B cell (primary cell): ENCODE measurements at regions not wholly inside any gene's neighbourhood (a gene's known extent, or its start where the extent isn't known, plus 50 kb on each side); places are given as distances from the start of the nearest gene placed in this dataset.

Source experiments
- ATAC-seq: fragments of 200-7000 bp; cut with Tn5 transposase; one replicate; pipeline ENCODE4 v1.10.0; 2021; ENCODE audit warnings: low read depth, mild to moderate bottlenecking, moderate number of reproducible peaks, moderate library complexity
- CTCF ChIA-PET: fragments of 350-600 bp; sonication (Branson Sonifier 250); formaldehyde crosslinking; loops from one replicate; lab custom pipeline; 2021; ENCODE audit warnings: antibody characterized with exemption, inconsistent platforms; lab: Charles Lee
- POLR2A ChIA-PET: fragments of 350-600 bp; sonication (Branson Sonifier 250); formaldehyde crosslinking; loops from one replicate; lab custom pipeline; 2021; ENCODE audit warnings: antibody characterized with exemption; lab: Charles Lee
- DNase-seq: peaks from one replicate; pipeline ENCODE4 v3.0.0; 2013
- H2AFZ ChIP-seq: 2 replicates; pipeline ENCODE4 v1.6.1; 2012; ENCODE audit warnings: mild to moderate bottlenecking, low read depth, low read length; ENCODE audit not compliant: insufficient read depth, poor library complexity, severe bottlenecking
- H3K27ac ChIP-seq, 2 donors: 1 replicate in 1 of 2; 2 replicates in 1 of 2; pipeline ENCODE4 v1.5.1; 2012 to 2013; ENCODE audit warnings: low read length in 2 of 2, mild to moderate bottlenecking in 2 of 2, moderate library complexity in 1 of 2
- H3K27me3 ChIP-seq, 4 experiments: fragments of 200-600 bp in 1 of 4; sonication (generic) in 1 of 4; replicated peaks in 1 of 4; 1 replicate in 2 of 4; 2 replicates in 2 of 4; pipeline versions ENCODE4 v1.6.1 to v1.7.0; 2013 to 2016; ENCODE audit warnings: low read length in 3 of 4, mild to moderate bottlenecking in 2 of 4, mixed read lengths in 1 of 4, moderate library complexity in 1 of 4; ENCODE audit not compliant: insufficient read depth in 4 of 4, control insufficient read depth in 3 of 4; ENCODE audit errors: control extremely low read depth in 1 of 4
- H3K36me3 ChIP-seq, 2 experiments: replicated peaks in 1 of 2; 1 replicate in 1 of 2; 2 replicates in 1 of 2; pipeline versions ENCODE4 v1.6.1 to v1.7.1; 2013; ENCODE audit warnings: low read length in 1 of 2; ENCODE audit not compliant: insufficient read depth in 2 of 2, control insufficient read depth in 1 of 2; ENCODE audit errors: control extremely low read depth in 1 of 2, extremely low read depth in 1 of 2
- H3K4me1 ChIP-seq, 2 donors: fragments of 200-600 bp in 1 of 2; sonication (generic) in 1 of 2; 1 replicate in 1 of 2; 2 replicates in 1 of 2; pipeline versions ENCODE4 v1.5.1 to v1.6.1; 2013 to 2017; ENCODE audit warnings: low read length in 2 of 2; ENCODE audit not compliant: control insufficient read depth in 2 of 2, insufficient read depth in 2 of 2
- H3K4me2 ChIP-seq: replicated peaks from 2 replicates; pipeline ENCODE3; 2012; ENCODE audit warnings: mild to moderate bottlenecking, low read depth, low read length; ENCODE audit not compliant: poor library complexity, severe bottlenecking
- H3K4me3 ChIP-seq, 5 experiments: fragments of 200-600 bp in 1 of 5; sonication (generic) in 1 of 5; 1 replicate in 3 of 5; 2 replicates in 2 of 5; pipeline versions ENCODE4 v1.5.1 to v1.7.0; 2011 to 2016; ENCODE audit warnings: low read length in 4 of 5, mild to moderate bottlenecking in 4 of 5, low read depth in 2 of 5, control low read depth in 1 of 5, moderate library complexity in 1 of 5; ENCODE audit not compliant: insufficient read depth in 1 of 5; ENCODE audit errors: control extremely low read depth in 1 of 5, extremely low read depth in 1 of 5
- H3K79me2 ChIP-seq: fragments of 200-600 bp; sonication (generic); one replicate; pipeline ENCODE4 v1.6.0; 2016; ENCODE audit warnings: low read length; ENCODE audit not compliant: control insufficient read depth, insufficient read depth
- H3K9ac ChIP-seq: fragments of 200-600 bp; sonication (generic); 2 replicates; pipeline ENCODE4 v1.6.1; 2017; ENCODE audit warnings: mild to moderate bottlenecking, low read length, moderate library complexity
- H3K9me3 ChIP-seq, 3 donors: one replicate each; pipeline versions ENCODE4 v1.6.1 to v1.7.1; 2013; ENCODE audit warnings: low read length in 2 of 3; ENCODE audit not compliant: control insufficient read depth in 2 of 3, insufficient read depth in 1 of 3; ENCODE audit errors: control extremely low read depth in 1 of 3
- H4K20me1 ChIP-seq: 2 replicates; pipeline ENCODE4 v1.6.0; 2012; ENCODE audit warnings: mild to moderate bottlenecking, low read length; ENCODE audit not compliant: insufficient read depth, control insufficient read depth, poor library complexity, severe bottlenecking
- H3K27ac Mint-ChIP-seq: one replicate; pipeline ENCODE4 v1.8.0; 2021; ENCODE audit warnings: mixed read lengths
- H3K27me3 Mint-ChIP-seq: one replicate; pipeline ENCODE4 v1.8.0; 2021; ENCODE audit warnings: mixed read lengths
- H3K4me1 Mint-ChIP-seq: one replicate; pipeline ENCODE4 v1.8.0; 2021; ENCODE audit warnings: mixed read lengths
- H3K4me3 Mint-ChIP-seq: one replicate; pipeline ENCODE4 v1.8.0; 2021; ENCODE audit warnings: mixed read lengths
- H3K9me3 Mint-ChIP-seq: one replicate; pipeline ENCODE4 v1.8.0; 2022; ENCODE audit warnings: mixed read lengths; ENCODE audit not compliant: insufficient read depth
- CTCF ChIP-seq: fragments of 200-600 bp; IDR thresholded peaks from one replicate; pipeline ENCODE4 v1.8.0; 2022; ENCODE audit warnings: antibody characterized with exemption, mild to moderate bottlenecking
- EZH2 ChIP-seq: IDR thresholded peaks from 2 replicates; pipeline ENCODE4 v1.6.1; 2012; ENCODE audit warnings: borderline replicate concordance, low read depth, mild to moderate bottlenecking, moderate library complexity, low read length; ENCODE audit not compliant: insufficient read depth, poor library complexity, severe bottlenecking
- WGBS: methylation state at CpG from one replicate; pipeline ENCODE4 v1.1.5; 2013; ENCODE audit warnings: missing lambda C conversion rate; ENCODE audit not compliant: insufficient coverage; 5-methylcytosine and 5-hydroxymethylcytosine counted together
- intact Hi-C: fragments of 100-400 bp; cut with micrococcal nuclease; formaldehyde crosslinking; loops from one replicate; pipeline ENCODE4 v1.10.0; 2022

- no CpG with 5 or more reads among the region's 4 CpGs for WGBS
- no peak for TF ChIP-seq EZH2
- no peak for TF ChIP-seq CTCF
- Histone ChIP-seq H3K4me1 (no peaks in the 10 kb centered on the region), H3K27ac (no peak overlapping the region), H3K79me2 (no peaks in the 10 kb centered on the region), H2AFZ (no peak overlapping the region), H3K9ac (no peak overlapping the region), H3K36me3 (no peaks in the 10 kb centered on the region), H4K20me1 (no peaks in the 10 kb centered on the region), H3K4me3 (no peak overlapping the region), H3K27me3 (peaks cover 0 to 4% (median 0%) of the 10 kb centered on the region in 4 experiments), H3K4me2 (no peak overlapping the region), H3K9me3 (no peaks in the 10 kb centered on the region)
- DNase-seq (no peak), ATAC-seq (no peak)
- no peaks in the 10 kb centered on the region for H3K9me3 Mint-ChIP-seq
- no peaks in the 10 kb centered on the region for H3K4me1 Mint-ChIP-seq
- H3K27ac Mint-ChIP-seq: no peak overlapping the region
- H3K27me3 Mint-ChIP-seq: peaks cover 26% of the 10 kb centered on the region
- intact Hi-C loops: no loop called here
- CTCF ChIA-PET: no interaction called here
- POLR2A ChIA-PET: no interaction called here
- no peak overlapping the region for H3K4me3 Mint-ChIP-seq
Measured at GRCh38 chr21:35561116-35561515, 499.2 kb downstream of the SETD4 start.

- H3K4me1 Mint-ChIP-seq: no peaks in the 10 kb centered on the region
- 100% methylated on average over 1 of the region's 2 CpGs for WGBS
- no peak overlapping the region for H3K9ac ChIP-seq
- ATAC-seq (no peak), DNase-seq (no peak)
- CTCF ChIA-PET: no interaction called here
- no peak overlapping the region for H3K4me3 Mint-ChIP-seq
- H3K27me3 ChIP-seq: no peaks in the 10 kb centered on the region
- POLR2A ChIA-PET: no interaction called here
- no peaks in the 10 kb centered on the region for H4K20me1 ChIP-seq
- no peak overlapping the region for H3K4me3 ChIP-seq
- H3K9me3 ChIP-seq: no peaks in the 10 kb centered on the region
- intact Hi-C loops: no loop called here
- no peak overlapping the region for H3K4me2 ChIP-seq
- H3K36me3 ChIP-seq: no peaks in the 10 kb centered on the region
- no peak overlapping the region for H3K27ac Mint-ChIP-seq
- H3K79me2 ChIP-seq: no peaks in the 10 kb centered on the region
- no peak overlapping the region for H2AFZ ChIP-seq
- no peak overlapping the region for H3K27ac ChIP-seq
- no peak for TF ChIP-seq CTCF
- no peak for TF ChIP-seq EZH2
- H3K4me1 ChIP-seq: no peaks in the 10 kb centered on the region
- peaks cover 17% of the 10 kb centered on the region for H3K27me3 Mint-ChIP-seq
- no peaks in the 10 kb centered on the region for H3K9me3 Mint-ChIP-seq
Measured at GRCh38 chr21:35559829-35560225, 500.5 kb downstream of the SETD4 start.
